ENCODE measurements at regions not wholly inside any gene's neighbourhood (a gene's known extent, or its start where the extent isn't known, plus 50 kb on each side); places are given as distances from the start of the nearest gene placed in this dataset.

GRCh38 chr5:86878250-86878649 lies 260.5 kb downstream of the COX7C start:
- no peak overlapping the region for H3K4me3 ChIP-seq (replicated peaks in 1 of 3; ENCODE audit: insufficient read depth in 1 of 3, low read depth in 1 of 3, low read length in 3 of 3)
- H2AFZ ChIP-seq (ENCODE audit: low read depth, low read length): no peak overlapping the region
- H3K27ac ChIP-seq (ENCODE audit: insufficient read depth, low read depth, low read length): no peak overlapping the region
- CTCF ChIA-PET: interaction anchor here (7.0 kb wide), 1 partner anchor 90 kb away, joined by 152 read pairs; no protein-coding TSS in a partner anchor
- H3K27me3 ChIP-seq (ENCODE audit: control insufficient read depth in 2 of 2, insufficient read depth in 2 of 2, low read length in 2 of 2): no peaks in the 10 kb centered on the region
- POLR2A ChIA-PET: no interaction called here
- H3K4me1 ChIP-seq (ENCODE audit: control insufficient read depth, extremely low read depth, insufficient read depth, low read length): no peaks in the 10 kb centered on the region
- no peaks in the 10 kb centered on the region for H4K20me1 ChIP-seq (replicated peaks; ENCODE audit: control insufficient read depth, extremely low read depth, insufficient read depth, low read length)
- dilution Hi-C loops (cut with MboI; ENCODE audit: extremely low pct_ligation_motif_present, low sequenced_read_pairs): no loop called here
- TF ChIP-seq CTCF (IDR thresholded peaks at IDR 0.05; ENCODE audit: extremely low read depth in 1 of 2, insufficient read depth in 1 of 2, low read depth in 1 of 2, low read length in 2 of 2): no peak
- no peak for TF ChIP-seq MAX (IDR thresholded peaks at IDR 0.05; ENCODE audit: insufficient read depth, insufficient read length)
- TF ChIP-seq FOS (IDR thresholded peaks at IDR 0.05; ENCODE audit: borderline replicate concordance, insufficient read depth, low read length): no peak
- TF ChIP-seq JUN (IDR thresholded peaks at IDR 0.05; ENCODE audit: borderline replicate concordance, insufficient read depth, insufficient read length, low read depth): no peak
- no peak for TF ChIP-seq POLR2A (IDR thresholded peaks at IDR 0.05; ENCODE audit: low read depth, low read length)
- no peak for TF ChIP-seq POLR2AphosphoS5 (IDR thresholded peaks at IDR 0.05; ENCODE audit: insufficient read depth, low read depth, low read length)
- no peak for TF ChIP-seq MYC (IDR thresholded peaks at IDR 0.05; ENCODE audit: low read depth, low read length)
- TF ChIP-seq EZH2 (IDR thresholded peaks at IDR 0.05; ENCODE audit: borderline replicate concordance, low read depth, low read length, severe bottlenecking): no peak
- TF ChIP-seq GATA2 (IDR thresholded peaks at IDR 0.05; ENCODE audit: insufficient read depth, insufficient read length, low read depth, low read length): no peak
- FAIRE-seq (no peak), DNase-seq (ENCODE audit: low read depth, low spot score) (no peak)
- no peak overlapping the region for H3K9ac ChIP-seq (replicated peaks; ENCODE audit: extremely low read depth, insufficient read depth, low read length)
- no peaks in the 10 kb centered on the region for H3K9me1 ChIP-seq (replicated peaks; ENCODE audit: control insufficient read depth, extremely low read depth, insufficient read depth, low read length)
- H3K79me2 ChIP-seq (ENCODE audit: control insufficient read depth, insufficient read depth, low read length): no peaks in the 10 kb centered on the region
- H3K36me3 ChIP-seq (ENCODE audit: control insufficient read depth in 2 of 2, extremely low read depth in 1 of 2, insufficient read depth in 2 of 2, low read length in 2 of 2): no peaks in the 10 kb centered on the region
- intact Hi-C loops (cut with micrococcal nuclease): no loop called here
- no peaks in the 10 kb centered on the region for H3K9me3 ChIP-seq (replicated peaks; ENCODE audit: control insufficient read depth, insufficient read depth, low read length)
- H3K4me2 ChIP-seq (ENCODE audit: insufficient read depth, low read length): no peak overlapping the region
- BruUV-seq (replicated peaks): no TSS peak
